ENCODE measurements at regions not wholly inside any gene's neighbourhood (a gene's known extent, or its start where the extent isn't known, plus 50 kb on each side); places are given as distances from the start of the nearest gene placed in this dataset.

DNA sequence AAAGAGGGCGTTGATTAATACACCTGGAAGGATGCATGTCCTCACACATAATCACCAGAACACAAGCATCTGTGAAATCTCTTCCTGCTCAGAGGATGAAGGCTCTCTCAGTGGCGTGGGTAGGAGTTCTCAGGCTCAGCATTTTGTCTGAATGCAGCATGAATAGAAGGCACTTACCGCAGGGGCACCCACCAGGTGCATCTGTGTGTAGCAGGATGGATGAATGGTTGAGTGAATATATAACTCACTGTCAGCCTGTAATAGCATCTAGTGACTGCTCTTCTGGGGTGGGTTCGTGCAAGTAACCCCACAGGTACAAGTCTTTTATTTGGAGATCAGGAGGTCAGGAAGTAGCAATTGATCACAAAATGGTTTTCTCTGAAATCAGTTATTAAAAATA is 143.0 kb downstream of the SQOR start:
- TF ChIP-seq, protein P1, sequence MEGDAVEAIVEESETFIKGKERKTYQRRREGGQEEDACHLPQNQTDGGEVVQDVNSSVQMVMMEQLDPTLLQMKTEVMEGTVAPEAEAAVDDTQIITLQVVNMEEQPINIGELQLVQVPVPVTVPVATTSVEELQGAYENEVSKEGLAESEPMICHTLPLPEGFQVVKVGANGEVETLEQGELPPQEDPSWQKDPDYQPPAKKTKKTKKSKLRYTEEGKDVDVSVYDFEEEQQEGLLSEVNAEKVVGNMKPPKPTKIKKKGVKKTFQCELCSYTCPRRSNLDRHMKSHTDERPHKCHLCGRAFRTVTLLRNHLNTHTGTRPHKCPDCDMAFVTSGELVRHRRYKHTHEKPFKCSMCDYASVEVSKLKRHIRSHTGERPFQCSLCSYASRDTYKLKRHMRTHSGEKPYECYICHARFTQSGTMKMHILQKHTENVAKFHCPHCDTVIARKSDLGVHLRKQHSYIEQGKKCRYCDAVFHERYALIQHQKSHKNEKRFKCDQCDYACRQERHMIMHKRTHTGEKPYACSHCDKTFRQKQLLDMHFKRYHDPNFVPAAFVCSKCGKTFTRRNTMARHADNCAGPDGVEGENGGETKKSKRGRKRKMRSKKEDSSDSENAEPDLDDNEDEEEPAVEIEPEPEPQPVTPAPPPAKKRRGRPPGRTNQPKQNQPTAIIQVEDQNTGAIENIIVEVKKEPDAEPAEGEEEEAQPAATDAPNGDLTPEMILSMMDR (IDR thresholded peaks at IDR 0.05), result no peak
- no peak for TF ChIP-seq ZFX (IDR thresholded peaks at IDR 0.05; ENCODE audit: borderline replicate concordance)
